Spleen (tissue), 11 donors: ENCODE measurements at regions not wholly inside any gene's neighbourhood (a gene's known extent, or its start where the extent isn't known, plus 50 kb on each side); places are given as distances from the start of the nearest gene placed in this dataset.

Experiments
- DNase-seq: peaks from one replicate; pipeline ENCODE4 v3.0.0-alpha.2; 2020
- H3K27ac ChIP-seq, 8 donors: fragments of 200-600 bp; sonication (generic) in 7 of 8; 1 replicate in 4 of 8; 2 replicates in 4 of 8; pipeline versions ENCODE4 v1.5.0 to v1.8.0; 2016 to 2021; ENCODE audit warnings: inconsistent platforms in 4 of 8, mild to moderate bottlenecking in 4 of 8, moderate library complexity in 1 of 8
- H3K27me3 ChIP-seq, 7 donors: fragments of 200-600 bp; sonication (generic) in 6 of 7; replicated peaks in 1 of 7; 1 replicate in 4 of 7; 2 replicates in 3 of 7; pipeline versions ENCODE4 v1.5.0 to v1.8.0; 2016 to 2021; ENCODE audit warnings: inconsistent platforms in 3 of 7, mild to moderate bottlenecking in 1 of 7
- H3K36me3 ChIP-seq, 6 donors: fragments of 200-600 bp; sonication (generic) in 5 of 6; 1 replicate in 4 of 6; 2 replicates in 2 of 6; pipeline versions ENCODE4 v1.5.0 to v1.8.0; 2016 to 2021; ENCODE audit warnings: inconsistent platforms in 2 of 6
- H3K4me1 ChIP-seq, 6 donors: fragments of 200-600 bp; sonication (generic) in 5 of 6; 1 replicate in 3 of 6; 2 replicates in 3 of 6; pipeline versions ENCODE4 v1.5.0 to v1.8.0; 2016 to 2021; ENCODE audit warnings: inconsistent platforms in 3 of 6
- H3K4me3 ChIP-seq, 8 donors: fragments of 200-600 bp; sonication (generic) in 7 of 8; 1 replicate in 4 of 8; 2 replicates in 4 of 8; pipeline versions ENCODE4 v1.5.0 to v1.8.0; 2016 to 2021; ENCODE audit warnings: inconsistent platforms in 4 of 8, mild to moderate bottlenecking in 4 of 8, moderate library complexity in 2 of 8
- H3K9me3 ChIP-seq, 8 donors: fragments of 200-600 bp; sonication (generic) in 7 of 8; 1 replicate in 4 of 8; 2 replicates in 4 of 8; pipeline versions ENCODE4 v1.5.0 to v1.8.0; 2016 to 2021; ENCODE audit warnings: inconsistent platforms in 4 of 8
- POLR2A ChIP-seq, 3 donors: fragments of 450-650 bp; IDR thresholded peaks; one replicate each; pipeline ENCODE4 v1.5.1; 2017; ENCODE audit warnings: antibody characterized with exemption in 3 of 3, mild to moderate bottlenecking in 1 of 3
- POLR2AphosphoS5 ChIP-seq, 3 donors: sonication (generic); formaldehyde crosslinking; IDR thresholded peaks; one replicate each; pipeline ENCODE4 v1.5.1; 2017; ENCODE audit warnings: antibody characterized with exemption in 3 of 3
- WGBS, 5 donors: extraction: QIAGEN DNeasy Blood & Tissue Kit in 3 of 5; methylation state at CpG; one replicate each; pipeline versions ENCODE4 v1.1.5 to v1.1.7; 2013 to 2018; 5-methylcytosine and 5-hydroxymethylcytosine counted together
- intact Hi-C: fragments of 100-400 bp; cut with DNase I; formaldehyde crosslinking; loops from one replicate; pipeline ENCODE4 v1.15.0; 2023; ENCODE audit warnings: low total_unique reads
- TF ChIP-seq, protein P1 (sequence below), 11 experiments: fragments of 200-600 bp in 7 of 11; fragments of 450-650 bp in 4 of 11; sonication (generic) in 4 of 11; IDR thresholded peaks in 8 of 11; conservative IDR thresholded peaks in 3 of 11; 1 replicate in 7 of 11; 2 replicates in 4 of 11; pipeline versions ENCODE4 v1.4.0 to v1.8.0; 2016 to 2021; ENCODE audit warnings: antibody characterized with exemption in 11 of 11, inconsistent platforms in 4 of 11, mild to moderate bottlenecking in 1 of 11
- donor health status: healthy with polysubstance abuse.
- donor health status: DM: no; HTN: no; CAD: no; lungs with moderate emphysema.
- donor health status: DM: no; HTN: no; CAD: no.
- donor health status: Bipolar disorder and iron deficiency.
- donor health status: healthy.
- donor health status: DM: no; HTN: no; CAD: no.
- donor health status: DM: yes; HTN: yes; CAD: no.

DNA sequence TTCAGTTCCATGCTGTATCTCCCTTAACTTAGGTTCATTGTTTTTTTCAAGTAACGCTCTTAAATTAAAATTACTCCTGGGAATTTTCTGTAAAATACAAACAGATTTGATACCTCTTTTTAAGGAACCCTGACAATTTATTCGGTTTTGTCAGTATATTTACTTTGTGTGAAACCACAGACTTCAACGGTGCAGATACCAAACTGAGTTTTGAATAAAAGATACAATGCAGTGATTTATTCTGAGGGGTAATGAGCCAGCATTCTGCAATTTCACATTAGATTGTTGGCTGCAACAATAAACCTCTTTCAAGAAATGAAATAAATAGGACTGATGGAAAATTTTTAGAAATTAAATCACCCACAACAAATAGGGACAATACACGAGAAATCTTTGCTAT, 308.6 kb upstream of the EDIL3 start:
- Histone ChIP-seq H3K36me3 (no peaks in the 10 kb centered on the region), H3K9me3 (peaks cover 0 to 24% (median 19%) of the 10 kb centered on the region in 8 donors), H3K4me1 (no peaks in the 10 kb centered on the region), H3K4me3 (no peak overlapping the region), H3K27me3 (no peaks in the 10 kb centered on the region), H3K27ac (no peak overlapping the region)
- no peak for DNase-seq
- intact Hi-C loops = no loop called here
- 78 to 89% (median 86%) methylated on average over 4 of the region's 4 CpGs for WGBS, 5 donors
- TF ChIP-seq POLR2A (IDR thresholded peaks at IDR 0.05) (no peak), POLR2AphosphoS5 (IDR thresholded peaks at IDR 0.05) (no peak)
- TF ChIP-seq, protein P1, sequence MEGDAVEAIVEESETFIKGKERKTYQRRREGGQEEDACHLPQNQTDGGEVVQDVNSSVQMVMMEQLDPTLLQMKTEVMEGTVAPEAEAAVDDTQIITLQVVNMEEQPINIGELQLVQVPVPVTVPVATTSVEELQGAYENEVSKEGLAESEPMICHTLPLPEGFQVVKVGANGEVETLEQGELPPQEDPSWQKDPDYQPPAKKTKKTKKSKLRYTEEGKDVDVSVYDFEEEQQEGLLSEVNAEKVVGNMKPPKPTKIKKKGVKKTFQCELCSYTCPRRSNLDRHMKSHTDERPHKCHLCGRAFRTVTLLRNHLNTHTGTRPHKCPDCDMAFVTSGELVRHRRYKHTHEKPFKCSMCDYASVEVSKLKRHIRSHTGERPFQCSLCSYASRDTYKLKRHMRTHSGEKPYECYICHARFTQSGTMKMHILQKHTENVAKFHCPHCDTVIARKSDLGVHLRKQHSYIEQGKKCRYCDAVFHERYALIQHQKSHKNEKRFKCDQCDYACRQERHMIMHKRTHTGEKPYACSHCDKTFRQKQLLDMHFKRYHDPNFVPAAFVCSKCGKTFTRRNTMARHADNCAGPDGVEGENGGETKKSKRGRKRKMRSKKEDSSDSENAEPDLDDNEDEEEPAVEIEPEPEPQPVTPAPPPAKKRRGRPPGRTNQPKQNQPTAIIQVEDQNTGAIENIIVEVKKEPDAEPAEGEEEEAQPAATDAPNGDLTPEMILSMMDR (IDR thresholded peaks at IDR 0.05 in 8 of 11, conservative IDR thresholded peaks at IDR 0.05 in 3 of 11) = no peak

DNA sequence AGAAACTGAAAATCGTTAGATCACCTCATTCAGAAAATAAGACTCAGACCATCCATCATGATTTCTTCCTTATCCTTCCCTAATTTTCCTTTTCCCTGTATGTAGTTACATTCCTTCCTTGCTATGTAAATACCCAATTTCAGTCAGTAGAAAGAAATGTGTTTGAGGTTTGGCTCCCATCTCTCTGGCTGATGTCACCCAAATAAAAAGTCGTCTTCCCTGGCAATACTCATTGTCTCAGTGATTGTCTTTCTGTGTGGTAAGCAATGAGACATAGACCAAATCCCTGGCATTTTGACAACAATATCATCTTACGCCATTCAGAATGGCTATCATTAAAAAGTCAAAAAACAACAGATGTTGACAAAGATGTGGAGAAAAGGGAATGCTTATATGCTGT, 303.9 kb upstream of the EDIL3 start:
- TF ChIP-seq, protein P1 (IDR thresholded peaks at IDR 0.05 in 8 of 11, conservative IDR thresholded peaks at IDR 0.05 in 3 of 11) = no peak
- TF ChIP-seq POLR2AphosphoS5 (IDR thresholded peaks at IDR 0.05) = no peak
- no peak for TF ChIP-seq POLR2A (IDR thresholded peaks at IDR 0.05)
- Histone ChIP-seq H3K4me3 (no peak overlapping the region), H3K27ac (no peak overlapping the region), H3K4me1 (no peaks in the 10 kb centered on the region), H3K36me3 (no peaks in the 10 kb centered on the region), H3K9me3 (peaks cover 0 to 9% (median 0%) of the 10 kb centered on the region in 8 donors), H3K27me3 (no peaks in the 10 kb centered on the region)
- no peak for DNase-seq
- 43 to 54% (median 51%) methylated on average over 3 of the region's 3 CpGs for whole genome bisulfite sequencing, 5 donors
- intact Hi-C loops = no loop called here

DNA sequence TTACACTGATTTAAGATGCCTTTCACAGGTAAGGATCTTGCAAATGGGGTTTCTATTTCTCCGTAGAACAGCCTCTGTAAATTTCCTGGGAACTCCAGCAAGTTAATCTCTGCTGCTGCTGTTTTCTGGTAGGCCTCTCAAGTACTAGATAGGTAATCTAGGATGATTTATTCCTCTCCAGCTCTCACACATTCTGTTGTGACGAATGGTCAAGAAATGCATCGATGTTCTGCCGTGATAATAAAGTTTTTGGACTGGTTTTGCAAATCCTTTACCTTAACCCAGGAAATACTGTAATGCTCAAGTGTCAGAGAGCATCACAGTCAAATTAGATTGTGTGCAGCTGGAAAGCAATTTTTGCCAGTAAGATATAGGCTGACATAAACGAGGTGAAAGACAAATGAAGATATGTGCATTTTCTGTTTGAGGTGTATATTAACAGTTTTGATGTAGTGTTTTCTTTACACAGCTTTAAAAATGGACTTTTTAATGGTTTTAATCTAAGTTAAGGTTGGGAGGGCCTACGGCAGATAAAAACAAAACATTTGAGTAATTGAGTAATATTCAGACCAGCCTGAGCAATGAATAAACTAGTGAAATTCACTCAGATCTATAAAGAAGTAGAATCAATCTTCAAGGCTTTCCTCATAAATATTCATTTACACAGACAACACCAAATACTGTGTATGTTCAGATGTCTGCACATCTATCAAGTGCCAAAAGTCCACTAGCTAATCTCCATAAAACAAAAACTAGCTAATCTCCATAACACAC, 300.6 kb upstream of the EDIL3 start:
- TF ChIP-seq POLR2A (IDR thresholded peaks at IDR 0.05) (no peak), POLR2AphosphoS5 (IDR thresholded peaks at IDR 0.05) (no peak)
- TF ChIP-seq, protein P1 (IDR thresholded peaks at IDR 0.05 in 8 of 11, conservative IDR thresholded peaks at IDR 0.05 in 3 of 11) = no peak
- no peak for DNase-seq
- no peaks in the 10 kb centered on the region for H3K27me3 ChIP-seq
- WGBS, 5 donors = 52 to 77% (median 62%) methylated on average over 6 of the region's 6 CpGs
- intact Hi-C loops = no loop called here
- no peaks in the 10 kb centered on the region for H3K36me3 ChIP-seq
- H3K27ac ChIP-seq = no peak overlapping the region
- H3K4me1 ChIP-seq = no peaks in the 10 kb centered on the region
- no peak overlapping the region for H3K4me3 ChIP-seq
- H3K9me3 ChIP-seq = peaks cover 0 to 9% (median 0%) of the 10 kb centered on the region in 8 donors

DNA sequence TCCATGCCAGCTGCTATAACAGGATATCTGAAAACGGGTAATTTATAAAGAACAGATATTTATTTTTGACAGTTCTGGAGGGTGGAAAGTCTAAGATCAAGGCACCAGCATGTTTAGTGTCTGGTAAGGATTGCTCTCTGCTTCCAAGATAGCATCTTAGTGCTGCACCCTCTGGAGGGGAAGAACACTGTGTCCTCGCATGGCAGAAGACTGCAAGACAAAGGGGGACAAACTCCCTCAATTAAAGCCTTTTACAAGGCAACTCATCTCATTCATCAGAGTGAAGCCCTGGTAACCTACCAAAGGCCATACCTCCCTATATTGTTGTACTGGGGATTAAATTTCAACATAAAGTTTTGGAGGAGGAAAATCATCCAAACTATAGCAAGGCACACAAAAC, 298.9 kb upstream of the EDIL3 start:
- WGBS, 5 donors = 71 to 84% (median 83%) methylated on average over 2 of the region's 2 CpGs
- peaks cover 0 to 9% (median 0%) of the 10 kb centered on the region in 8 donors for H3K9me3 ChIP-seq

More for the DNA sequence above, 298.9 kb upstream of the EDIL3 start:
- no peak for DNase-seq
- no peak for TF ChIP-seq POLR2AphosphoS5 (IDR thresholded peaks at IDR 0.05)
- TF ChIP-seq POLR2A (IDR thresholded peaks at IDR 0.05) = no peak
- TF ChIP-seq, protein P1 (IDR thresholded peaks at IDR 0.05 in 8 of 11, conservative IDR thresholded peaks at IDR 0.05 in 3 of 11) = no peak
- intact Hi-C loops = no loop called here
- no peaks in the 10 kb centered on the region for H3K4me1 ChIP-seq
- H3K4me3 ChIP-seq = no peak overlapping the region
- H3K36me3 ChIP-seq = no peaks in the 10 kb centered on the region
- H3K27ac ChIP-seq = no peak overlapping the region
- H3K27me3 ChIP-seq = no peaks in the 10 kb centered on the region
